C4-2B (cell line): ENCODE measurements at regions not wholly inside any gene's neighbourhood (a gene's known extent, or its start where the extent isn't known, plus 50 kb on each side); places are given as distances from the start of the nearest gene placed in this dataset.

Source experiments
- ZFX ChIP-seq: fragments of 450-650 bp; IDR thresholded peaks from 2 replicates; pipeline ENCODE4 v1.6.1; 2017
- TF ChIP-seq, protein P1 (sequence below): fragments of 450-650 bp; conservative IDR thresholded peaks from 2 replicates; pipeline ENCODE4 v1.5.1; 2017; ENCODE audit warnings: mild to moderate bottlenecking

DNA sequence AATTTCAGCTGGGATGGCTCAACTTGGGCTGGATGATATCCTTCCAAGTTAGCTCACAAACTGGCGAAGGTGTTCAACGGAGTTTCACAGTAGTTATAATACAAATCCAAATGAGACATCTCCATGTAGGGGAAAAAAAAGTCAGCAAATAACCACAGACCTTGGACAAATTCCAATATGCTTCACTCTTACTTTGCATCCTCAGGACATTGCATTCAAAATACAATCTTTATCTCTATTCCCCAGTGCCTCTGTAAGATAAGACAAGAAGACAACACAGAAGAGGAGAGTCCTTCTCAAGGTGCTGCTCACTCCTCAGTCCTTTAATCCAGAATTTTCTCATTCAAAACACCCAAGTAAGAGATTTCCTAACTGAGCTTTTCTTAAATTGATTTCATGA is 1797.7 kb downstream of the MRPL39 start:
- TF ChIP-seq, protein P1, sequence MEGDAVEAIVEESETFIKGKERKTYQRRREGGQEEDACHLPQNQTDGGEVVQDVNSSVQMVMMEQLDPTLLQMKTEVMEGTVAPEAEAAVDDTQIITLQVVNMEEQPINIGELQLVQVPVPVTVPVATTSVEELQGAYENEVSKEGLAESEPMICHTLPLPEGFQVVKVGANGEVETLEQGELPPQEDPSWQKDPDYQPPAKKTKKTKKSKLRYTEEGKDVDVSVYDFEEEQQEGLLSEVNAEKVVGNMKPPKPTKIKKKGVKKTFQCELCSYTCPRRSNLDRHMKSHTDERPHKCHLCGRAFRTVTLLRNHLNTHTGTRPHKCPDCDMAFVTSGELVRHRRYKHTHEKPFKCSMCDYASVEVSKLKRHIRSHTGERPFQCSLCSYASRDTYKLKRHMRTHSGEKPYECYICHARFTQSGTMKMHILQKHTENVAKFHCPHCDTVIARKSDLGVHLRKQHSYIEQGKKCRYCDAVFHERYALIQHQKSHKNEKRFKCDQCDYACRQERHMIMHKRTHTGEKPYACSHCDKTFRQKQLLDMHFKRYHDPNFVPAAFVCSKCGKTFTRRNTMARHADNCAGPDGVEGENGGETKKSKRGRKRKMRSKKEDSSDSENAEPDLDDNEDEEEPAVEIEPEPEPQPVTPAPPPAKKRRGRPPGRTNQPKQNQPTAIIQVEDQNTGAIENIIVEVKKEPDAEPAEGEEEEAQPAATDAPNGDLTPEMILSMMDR = no peak
- no peak for TF ChIP-seq ZFX
